H4 (cell line): ENCODE measurements at regions not wholly inside any gene's neighbourhood (a gene's known extent, or its start where the extent isn't known, plus 50 kb on each side); places are given as distances from the start of the nearest gene placed in this dataset.

Experiments
- DNase-seq: peaks from one replicate; pipeline ENCODE4 v3.0.0-alpha.2; 2015; ENCODE audit warnings: low spot score

GRCh38 chr5:107146901-107147300 lies 523.8 kb downstream of the EFNA5 start:
- no peak for DNase-seq

GRCh38 chr5:107135391-107135790 lies 535.3 kb downstream of the EFNA5 start:
- no peak for DNase-seq

GRCh38 chr5:107134931-107135330 lies 535.8 kb downstream of the EFNA5 start:
- no peak for DNase-seq

GRCh38 chr5:107129051-107129450 lies 541.7 kb downstream of the EFNA5 start:
- peak; percentile 34 for DNase-seq

GRCh38 chr5:107127878-107128277 lies 542.9 kb downstream of the EFNA5 start:
- no peak for DNase-seq

- no peak for DNase-seq
Observed at GRCh38 chr5:107126341-107126740, 544.4 kb downstream of the EFNA5 start.

GRCh38 chr5:107124376-107124775 lies 546.4 kb downstream of the EFNA5 start:
- DNase-seq, result no peak

GRCh38 chr5:107123014-107123413 lies 547.7 kb downstream of the EFNA5 start:
- DNase-seq, result no peak

GRCh38 chr5:107121793-107122519 lies 548.8 kb downstream of the EFNA5 start:
- DNase-seq, result no peak

- no peak for DNase-seq
Observed at GRCh38 chr5:107119656-107120055, 551.1 kb downstream of the EFNA5 start.

- DNase-seq, result no peak
Observed at GRCh38 chr5:107118184-107119019, 552.3 kb downstream of the EFNA5 start.

- no peak for DNase-seq
Observed at GRCh38 chr5:107112216-107112615, 558.5 kb downstream of the EFNA5 start.

- no peak for DNase-seq
Observed at GRCh38 chr5:107104040-107104995, 566.4 kb downstream of the EFNA5 start.

GRCh38 chr5:107103522-107103921 lies 567.2 kb downstream of the EFNA5 start:
- no peak for DNase-seq

GRCh38 chr5:107100121-107100520 lies 570.6 kb downstream of the EFNA5 start:
- no peak for DNase-seq

GRCh38 chr5:107099506-107099905 lies 571.2 kb downstream of the EFNA5 start:
- no peak for DNase-seq

- DNase-seq, result no peak
Observed at GRCh38 chr5:107092695-107093094, 578.0 kb downstream of the EFNA5 start.

- no peak for DNase-seq
Observed at GRCh38 chr5:107090506-107090905, 580.2 kb downstream of the EFNA5 start.

GRCh38 chr5:107088907-107089306 lies 581.8 kb downstream of the EFNA5 start:
- no peak for DNase-seq

- no peak for DNase-seq
Observed at GRCh38 chr5:107085572-107085971, 585.2 kb downstream of the EFNA5 start.

- DNase-seq, result no peak
Observed at GRCh38 chr5:107074996-107075395, 595.7 kb downstream of the EFNA5 start.

- DNase-seq, result no peak
Observed at GRCh38 chr5:107072967-107073366, 597.8 kb downstream of the EFNA5 start.
